HCT116 (cell line): ENCODE measurements at regions not wholly inside any gene's neighbourhood (a gene's known extent, or its start where the extent isn't known, plus 50 kb on each side); places are given as distances from the start of the nearest gene placed in this dataset.

Source experiments
- ATAC-seq: fragments of 200-7000 bp; cut with Tn5 transposase; 2 replicates; pipeline ENCODE4 v1.9.1; 2020; ENCODE audit warnings: mild to moderate bottlenecking, moderate library complexity
- BruUV-seq: library from RNA; stranded (reverse); fragments of 400-500 nt; replicated peaks from 2 replicates; lab custom pipeline; 2021; lab: Mats Ljungman, UMichigan
- CTCF ChIA-PET: fragments of 300-600 bp; sonication (Branson Sonifier 250); formaldehyde crosslinking; loops from one replicate; lab custom pipeline; 2021; ENCODE audit warnings: antibody characterized with exemption; lab: Charles Lee
- POLR2A ChIA-PET: fragments of 300-600, 350-600 bp; sonication (Branson Sonifier 250); formaldehyde crosslinking; loops from one replicate; lab custom pipeline; 2021; ENCODE audit warnings: antibody characterized with exemption; lab: Charles Lee
- RAD21 ChIA-PET, 2 experiments: fragments of 300-600 bp; sonication (Branson Sonifier 250); formaldehyde crosslinking; loops; one replicate each; lab custom pipeline; 2023; ENCODE audit warnings: low total read pairs in 2 of 2; ENCODE audit not compliant: uncharacterized antibody in 2 of 2, unreplicated experiment in 2 of 2, low non-redundant PET in 1 of 2; lab: Charles Lee
- DNase-seq: peaks from one replicate; pipeline ENCODE4 v3.0.0-alpha.2; 2010; ENCODE audit warnings: low read depth, low spot score
- H2AFZ ChIP-seq: fragments of 200-600 bp; shearing (Covaris generic), sonication (generic); 2 replicates; pipeline ENCODE4 v1.6.1; 2017; ENCODE audit warnings: low read depth, mixed run types, mixed read lengths, antibody characterized with exemption, low read length; ENCODE audit not compliant: poor library complexity, severe bottlenecking
- H3K27ac ChIP-seq: 2 replicates; pipeline ENCODE4 v1.5.1; 2012; ENCODE audit warnings: low read depth, low read length
- H3K27me3 ChIP-seq: fragments of 200-600 bp; sonication (generic); 2 replicates; pipeline ENCODE4 v1.6.1; 2016; ENCODE audit warnings: mixed run types, low read length, mixed read lengths; ENCODE audit not compliant: insufficient read depth
- H3K36me3 ChIP-seq, 2 experiments: fragments of 200-500 bp in 1 of 2; fragments of 200-600 bp in 1 of 2; sonication (Bioruptor generic) in 1 of 2; sonication (generic) in 1 of 2; 2 replicates each; pipeline versions ENCODE4 v1.5.1 to v1.6.1; 2014 to 2016; ENCODE audit warnings: low read length in 2 of 2, inconsistent platforms in 1 of 2, mixed read lengths in 1 of 2, mixed run types in 1 of 2; ENCODE audit not compliant: insufficient read depth in 2 of 2, control insufficient read depth in 1 of 2
- H3K4me1 ChIP-seq, 2 experiments: fragments of 200-600 bp in 1 of 2; sonication (generic) in 1 of 2; 2 replicates each; pipeline versions ENCODE4 v1.5.1 to v1.6.1; 2012 to 2017; ENCODE audit warnings: low read length in 2 of 2, inconsistent platforms in 1 of 2, mild to moderate bottlenecking in 1 of 2, mixed read lengths in 1 of 2, mixed run types in 1 of 2, moderate library complexity in 1 of 2; ENCODE audit not compliant: insufficient read depth in 2 of 2, control insufficient read depth in 1 of 2
- H3K4me2 ChIP-seq: fragments of 200-600 bp; sonication (generic); 2 replicates; pipeline ENCODE4 v1.6.1; 2017; ENCODE audit warnings: mixed run types, low read length, mixed read lengths
- H3K4me3 ChIP-seq, 2 experiments: fragments of 200-600 bp in 1 of 2; sonication (generic) in 1 of 2; replicated peaks in 1 of 2; 2 replicates each; pipeline ENCODE4 v1.5.1; 2011 to 2016; ENCODE audit warnings: low read length in 2 of 2, control low read depth in 1 of 2, low read depth in 1 of 2, mild to moderate bottlenecking in 1 of 2, mixed read lengths in 1 of 2, mixed run types in 1 of 2
- H3K79me2 ChIP-seq: fragments of 200-600 bp; sonication (generic); 2 replicates; pipeline ENCODE4 v1.6.1; 2017; ENCODE audit warnings: mild to moderate bottlenecking, mixed run types, low read length, moderate library complexity, mixed read lengths; ENCODE audit not compliant: insufficient read depth
- H3K9ac ChIP-seq: fragments of 200-600 bp; sonication (generic); 2 replicates; pipeline ENCODE4 v1.6.1; 2016; ENCODE audit warnings: low read length, mixed read lengths
- H3K9me2 ChIP-seq: fragments of 200-600 bp; sonication (generic), shearing (Covaris generic); 2 replicates; pipeline ENCODE4 v1.6.1; 2017; ENCODE audit warnings: mixed run types, mild to moderate bottlenecking, moderate library complexity; ENCODE audit not compliant: insufficient read depth
- H3K9me3 ChIP-seq, 2 experiments: fragments of 200-500 bp in 1 of 2; fragments of 200-600 bp in 1 of 2; sonication (Bioruptor generic) in 1 of 2; sonication (generic) in 1 of 2; 2 replicates each; pipeline ENCODE4 v1.6.1; 2014 to 2017; ENCODE audit warnings: low read length in 2 of 2, mixed read lengths in 2 of 2, inconsistent platforms in 1 of 2, low read depth in 1 of 2, mild to moderate bottlenecking in 1 of 2, mixed run types in 1 of 2, moderate library complexity in 1 of 2; ENCODE audit not compliant: control insufficient read depth in 1 of 2, insufficient read depth in 1 of 2
- H4K20me1 ChIP-seq: fragments of 200-600 bp; sonication (generic), shearing (Covaris generic); 2 replicates; pipeline ENCODE4 v1.6.1; 2017; ENCODE audit warnings: mixed run types, mild to moderate bottlenecking, moderate library complexity; ENCODE audit not compliant: insufficient read depth
- CTCF ChIP-seq, 3 experiments: fragments of 200-600 bp in 1 of 3; sonication (generic) in 1 of 3; IDR thresholded peaks in 2 of 3; conservative IDR thresholded peaks in 1 of 3; 2 replicates each; pipeline ENCODE4 v1.5.1; 2012 to 2017; ENCODE audit warnings: low read depth in 2 of 3, low read length in 2 of 3, antibody characterized with exemption in 1 of 3, borderline replicate concordance in 1 of 3, control low read depth in 1 of 3, mild to moderate bottlenecking in 1 of 3, mixed read lengths in 1 of 3, mixed run types in 1 of 3, moderate library complexity in 1 of 3; ENCODE audit not compliant: insufficient read depth in 1 of 3
- EZH2 ChIP-seq: fragments of 200-600 bp; sonication (generic); IDR thresholded peaks from 2 replicates; pipeline ENCODE4 v1.6.1; 2017; ENCODE audit warnings: antibody characterized with exemption, mixed run types
- SIN3A ChIP-seq: IDR thresholded peaks from 2 replicates; pipeline ENCODE4 v1.6.1; 2012; ENCODE audit warnings: low read depth
- SP1 ChIP-seq: IDR thresholded peaks from 2 replicates; pipeline ENCODE4 v1.6.1; 2012; ENCODE audit warnings: low read depth
- SRF ChIP-seq: IDR thresholded peaks from 2 replicates; pipeline ENCODE4 v1.6.1; 2012; ENCODE audit warnings: low read depth
- TCF7L2 ChIP-seq: IDR thresholded peaks from 2 replicates; pipeline ENCODE4 v1.7.0; 2011; ENCODE audit warnings: borderline replicate concordance, inconsistent platforms; ENCODE audit not compliant: insufficient read depth, insufficient read length; ENCODE audit errors: extremely low read depth
- ZBTB33 ChIP-seq: IDR thresholded peaks from 2 replicates; pipeline ENCODE4 v1.6.1; 2011; ENCODE audit warnings: mild to moderate bottlenecking, low read length, moderate library complexity; ENCODE audit not compliant: insufficient replicate concordance; ENCODE audit errors: extremely low read depth
- intact Hi-C: fragments of 100-400 bp; cut with micrococcal nuclease; formaldehyde crosslinking; loops from 2 replicates; pipeline ENCODE4 v1.10.0; 2022
- TF ChIP-seq, protein P1 (sequence below): IDR thresholded peaks from 2 replicates; pipeline ENCODE4 v1.6.1; 2012

GRCh38 chr19:27676334-27676733, 1536.6 kb downstream of the UQCRFS1 start:
- H3K9me3 ChIP-seq = peaks cover 0 to 15% of the 10 kb centered on the region in 2 experiments; a peak in 2 of 4 replicates
- H3K27me3 ChIP-seq = no peaks in the 10 kb centered on the region
- H3K4me2 ChIP-seq = no peak overlapping the region
- CTCF ChIA-PET = no interaction called here
- no peak overlapping the region for H3K27ac ChIP-seq
- ATAC-seq = no peak
- H3K9me2 ChIP-seq = no peaks in the 10 kb centered on the region
- H3K4me1 ChIP-seq = no peaks in the 10 kb centered on the region
- TF ChIP-seq ZBTB33 (no peak), EZH2 (no peak), TCF7L2 (no peak)
- TF ChIP-seq, all 23 proteins: peak for 0
- H3K79me2 ChIP-seq = no peaks in the 10 kb centered on the region
- H3K4me3 ChIP-seq = no peak overlapping the region
- RAD21 ChIA-PET = no interaction called here
- intact Hi-C loops = no loop called here
- H4K20me1 ChIP-seq = no peaks in the 10 kb centered on the region
- H3K36me3 ChIP-seq = no peaks in the 10 kb centered on the region
- POLR2A ChIA-PET = no interaction called here
- no peak overlapping the region for H3K9ac ChIP-seq
- no peak overlapping the region for H2AFZ ChIP-seq
- BruUV-seq = no TSS peak
- DNase-seq = no peak

DNA sequence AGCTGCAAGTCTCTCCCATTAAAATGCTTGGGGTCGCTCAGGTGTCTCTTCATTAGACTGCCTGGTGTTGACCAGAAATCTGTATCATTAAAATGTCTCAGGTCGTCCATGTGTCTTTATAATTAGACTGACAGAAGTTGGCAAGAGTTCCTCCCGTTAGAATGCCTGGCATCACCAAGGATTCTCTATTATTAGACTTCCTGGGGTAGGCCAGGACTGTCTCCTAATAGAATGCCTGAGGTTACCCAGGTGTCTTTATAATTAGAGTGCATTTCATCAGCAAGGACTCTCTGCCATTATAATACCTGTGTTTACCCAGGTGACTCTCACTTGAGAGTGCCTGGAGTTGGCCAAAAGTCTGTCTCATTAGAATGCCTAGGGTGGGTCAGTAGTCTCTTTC, 1537.2 kb downstream of the UQCRFS1 start:
- ChIA-PET POLR2A (no interaction called here), RAD21 (no interaction called here), CTCF (no interaction called here)
- Histone ChIP-seq H3K79me2 (no peaks in the 10 kb centered on the region), H3K4me2 (no peak overlapping the region), H3K9me2 (no peaks in the 10 kb centered on the region), H3K27ac (no peak overlapping the region), H3K4me3 (no peak overlapping the region), H3K36me3 (no peaks in the 10 kb centered on the region), H3K9ac (no peak overlapping the region), H4K20me1 (no peaks in the 10 kb centered on the region), H2AFZ (no peak overlapping the region)
- DNase-seq = no peak
- BruUV-seq = no TSS peak
- intact Hi-C loops = no loop called here
- no peak for TF ChIP-seq SP1
- no peak for TF ChIP-seq CTCF (IDR thresholded peaks at IDR 0.05 in 2 of 3, conservative IDR thresholded peaks at IDR 0.05 in 1 of 3; ENCODE audit: borderline replicate concordance in 1 of 3, insufficient read depth in 1 of 3, low read depth in 2 of 3, low read length in 2 of 3)
- TF ChIP-seq SIN3A = no peak
- no peak for TF ChIP-seq SRF
- TF ChIP-seq, protein P1, sequence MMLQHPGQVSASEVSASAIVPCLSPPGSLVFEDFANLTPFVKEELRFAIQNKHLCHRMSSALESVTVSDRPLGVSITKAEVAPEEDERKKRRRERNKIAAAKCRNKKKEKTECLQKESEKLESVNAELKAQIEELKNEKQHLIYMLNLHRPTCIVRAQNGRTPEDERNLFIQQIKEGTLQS = no peak
- TF ChIP-seq, all 23 proteins: peak for 0
- H3K9me3 ChIP-seq = peaks cover 0 to 10% of the 10 kb centered on the region in 2 experiments; a peak in 2 of 4 replicates
- no peak for ATAC-seq
- no peaks in the 10 kb centered on the region for H3K4me1 ChIP-seq
- H3K27me3 ChIP-seq = no peaks in the 10 kb centered on the region
